CD14-positive monocyte (primary cell): ENCODE measurements at regions not wholly inside any gene's neighbourhood (a gene's known extent, or its start where the extent isn't known, plus 50 kb on each side); places are given as distances from the start of the nearest gene placed in this dataset.

ENCODE experiments used
- DNase-seq, 3 donors: peaks; one replicate each; pipeline ENCODE4 v3.0.0-alpha.2; 2011 to 2022
- H2AFZ ChIP-seq: 2 replicates; pipeline ENCODE4 v1.6.0; 2012; ENCODE audit warnings: mild to moderate bottlenecking, low read depth, low read length, inconsistent platforms; ENCODE audit not compliant: insufficient read depth, poor library complexity, severe bottlenecking
- H3K27ac ChIP-seq, 2 donors: 1 replicate in 1 of 2; 2 replicates in 1 of 2; pipeline ENCODE4 v1.5.1; 2012 to 2013; ENCODE audit warnings: low read length in 2 of 2, control low read depth in 1 of 2, inconsistent platforms in 1 of 2, low read depth in 1 of 2, mild to moderate bottlenecking in 1 of 2
- H3K27me3 ChIP-seq, 2 donors: one replicate each; pipeline versions ENCODE4 v1.6.0 to v1.6.1; 2011 to 2013; ENCODE audit warnings: low read length in 2 of 2; ENCODE audit not compliant: control insufficient read depth in 2 of 2, insufficient read depth in 2 of 2
- H3K36me3 ChIP-seq, 2 donors: replicated peaks in 1 of 2; 1 replicate in 1 of 2; 2 replicates in 1 of 2; pipeline versions ENCODE4 v1.5.1 to v1.6.1; 2012 to 2013; ENCODE audit warnings: low read length in 2 of 2, control low read depth in 1 of 2, inconsistent platforms in 1 of 2, mild to moderate bottlenecking in 1 of 2; ENCODE audit not compliant: insufficient read depth in 2 of 2, control insufficient read depth in 1 of 2
- H3K4me1 ChIP-seq, 2 donors: 1 replicate in 1 of 2; 2 replicates in 1 of 2; pipeline versions ENCODE4 v1.5.1 to v1.6.1; 2012 to 2013; ENCODE audit warnings: low read length in 2 of 2, control low read depth in 1 of 2, inconsistent platforms in 1 of 2, mild to moderate bottlenecking in 1 of 2, moderate library complexity in 1 of 2; ENCODE audit not compliant: insufficient read depth in 2 of 2, control insufficient read depth in 1 of 2
- H3K4me2 ChIP-seq: replicated peaks from 2 replicates; pipeline ENCODE3; 2012; ENCODE audit warnings: low read length, moderate library complexity, mild to moderate bottlenecking; ENCODE audit not compliant: poor library complexity, severe bottlenecking; ENCODE audit errors: extremely low read depth
- H3K4me3 ChIP-seq, 3 experiments: fragments of 200-600 bp in 1 of 3; sonication (generic) in 1 of 3; replicated peaks in 1 of 3; 1 replicate in 2 of 3; 2 replicates in 1 of 3; pipeline ENCODE4 v1.5.1; 2011 to 2013; ENCODE audit warnings: low read length in 3 of 3, mild to moderate bottlenecking in 3 of 3, control low read depth in 2 of 3, low read depth in 2 of 3, inconsistent platforms in 1 of 3, moderate library complexity in 1 of 3
- H3K79me2 ChIP-seq: 2 replicates; pipeline ENCODE4 v1.6.0; 2012; ENCODE audit warnings: mild to moderate bottlenecking, control low read depth, inconsistent platforms, low read length, moderate library complexity; ENCODE audit not compliant: insufficient read depth
- H3K9ac ChIP-seq: 2 replicates; pipeline ENCODE4 v1.6.0; 2017; ENCODE audit warnings: low read length, mild to moderate bottlenecking; ENCODE audit not compliant: insufficient read depth, poor library complexity, severe bottlenecking
- H3K9me3 ChIP-seq, 2 donors: replicated peaks in 1 of 2; 1 replicate in 1 of 2; 2 replicates in 1 of 2; pipeline versions ENCODE4 v1.5.1 to v1.6.1; 2012 to 2013; ENCODE audit warnings: low read length in 2 of 2, control low read depth in 1 of 2; ENCODE audit not compliant: control insufficient read depth in 1 of 2, insufficient read depth in 1 of 2
- H4K20me1 ChIP-seq: 2 replicates; pipeline ENCODE4 v1.6.0; 2012; ENCODE audit warnings: mild to moderate bottlenecking, low read length, control low read depth, moderate library complexity; ENCODE audit not compliant: insufficient read depth
- H3K27ac Mint-ChIP-seq, 7 donors: one replicate each; pipeline ENCODE4 v1.8.0; 2020; ENCODE audit warnings: mild to moderate bottlenecking in 7 of 7, mixed read lengths in 7 of 7, moderate library complexity in 6 of 7, inconsistent platforms in 2 of 7
- H3K27me3 Mint-ChIP-seq, 3 donors: one replicate each; pipeline ENCODE4 v1.8.0; 2021 to 2022; ENCODE audit warnings: low read depth in 3 of 3, mild to moderate bottlenecking in 3 of 3, mixed read lengths in 3 of 3, moderate library complexity in 3 of 3, inconsistent platforms in 1 of 3
- H3K36me3 Mint-ChIP-seq, 2 donors: one replicate each; pipeline ENCODE4 v1.8.0; 2020; ENCODE audit warnings: mixed read lengths in 2 of 2, inconsistent platforms in 1 of 2, mild to moderate bottlenecking in 1 of 2
- H3K4me1 Mint-ChIP-seq: one replicate; pipeline ENCODE4 v1.8.0; 2020; ENCODE audit warnings: mild to moderate bottlenecking, mixed read lengths
- H3K4me3 Mint-ChIP-seq, 2 donors: one replicate each; pipeline ENCODE4 v1.8.0; 2020; ENCODE audit warnings: mild to moderate bottlenecking in 2 of 2, mixed read lengths in 2 of 2, moderate library complexity in 1 of 2
- H3K9me3 Mint-ChIP-seq, 7 donors: one replicate each; pipeline ENCODE4 v1.8.0; 2020 to 2022; ENCODE audit warnings: mixed read lengths in 7 of 7, mild to moderate bottlenecking in 6 of 7, moderate library complexity in 6 of 7, inconsistent platforms in 2 of 7
- WGBS: methylation state at CpG from one replicate; pipeline ENCODE4 v1.1.5; 2013; ENCODE audit warnings: missing lambda C conversion rate; ENCODE audit not compliant: insufficient coverage; 5-methylcytosine and 5-hydroxymethylcytosine counted together
- intact Hi-C, 2 donors: fragments of 100-400 bp; cut with micrococcal nuclease; formaldehyde crosslinking; loops; one replicate each; pipeline versions ENCODE4 v1.15.0 to v1.15.1; 2023
- TF ChIP-seq, protein P1 (sequence below): fragments of 200-600 bp; IDR thresholded peaks from one replicate; pipeline ENCODE4 v1.8.0; 2022; ENCODE audit warnings: antibody characterized with exemption, mild to moderate bottlenecking

DNA sequence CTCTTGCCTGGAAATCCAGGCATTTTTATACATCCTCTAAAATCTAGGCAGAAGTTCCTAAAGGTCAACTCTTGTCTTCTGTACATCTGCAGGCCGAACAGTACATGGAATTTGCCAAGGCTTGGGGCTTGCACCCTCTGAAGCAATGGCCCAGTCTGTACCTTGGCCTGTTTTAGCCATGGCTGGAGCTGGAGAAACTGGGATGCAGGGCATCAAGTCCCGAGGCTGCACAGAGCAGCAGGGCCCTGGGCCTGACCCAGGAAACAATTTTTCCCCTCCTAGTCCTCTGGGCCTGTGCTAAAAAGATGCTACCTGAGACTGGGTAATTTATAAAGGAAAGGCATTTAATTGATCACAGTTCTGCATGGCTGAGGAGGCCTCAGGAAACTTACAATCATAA is 520.8 kb upstream of the MIR17HG start:
- Histone ChIP-seq H3K4me2 (no peak overlapping the region), H2AFZ (no peak overlapping the region), H3K36me3 (no peaks in the 10 kb centered on the region), H3K4me3 (no peak overlapping the region), H3K4me1 (no peaks in the 10 kb centered on the region), H4K20me1 (no peaks in the 10 kb centered on the region), H3K79me2 (no peaks in the 10 kb centered on the region), H3K9me3 (peaks cover 0 to 7% of the 10 kb centered on the region in 2 donors), H3K27ac (no peak overlapping the region), H3K27me3 (no peaks in the 10 kb centered on the region), H3K9ac (no peak overlapping the region)
- intact Hi-C loops, result no loop called here
- H3K4me3 Mint-ChIP-seq, result no peak overlapping the region
- peaks cover 0 to 27% (median 6%) of the 10 kb centered on the region in 7 donors for H3K9me3 Mint-ChIP-seq
- 80% methylated on average over 1 of the region's 2 CpGs for WGBS
- no peaks in the 10 kb centered on the region for H3K4me1 Mint-ChIP-seq
- TF ChIP-seq, protein P1, sequence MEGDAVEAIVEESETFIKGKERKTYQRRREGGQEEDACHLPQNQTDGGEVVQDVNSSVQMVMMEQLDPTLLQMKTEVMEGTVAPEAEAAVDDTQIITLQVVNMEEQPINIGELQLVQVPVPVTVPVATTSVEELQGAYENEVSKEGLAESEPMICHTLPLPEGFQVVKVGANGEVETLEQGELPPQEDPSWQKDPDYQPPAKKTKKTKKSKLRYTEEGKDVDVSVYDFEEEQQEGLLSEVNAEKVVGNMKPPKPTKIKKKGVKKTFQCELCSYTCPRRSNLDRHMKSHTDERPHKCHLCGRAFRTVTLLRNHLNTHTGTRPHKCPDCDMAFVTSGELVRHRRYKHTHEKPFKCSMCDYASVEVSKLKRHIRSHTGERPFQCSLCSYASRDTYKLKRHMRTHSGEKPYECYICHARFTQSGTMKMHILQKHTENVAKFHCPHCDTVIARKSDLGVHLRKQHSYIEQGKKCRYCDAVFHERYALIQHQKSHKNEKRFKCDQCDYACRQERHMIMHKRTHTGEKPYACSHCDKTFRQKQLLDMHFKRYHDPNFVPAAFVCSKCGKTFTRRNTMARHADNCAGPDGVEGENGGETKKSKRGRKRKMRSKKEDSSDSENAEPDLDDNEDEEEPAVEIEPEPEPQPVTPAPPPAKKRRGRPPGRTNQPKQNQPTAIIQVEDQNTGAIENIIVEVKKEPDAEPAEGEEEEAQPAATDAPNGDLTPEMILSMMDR, result no peak
- H3K27me3 Mint-ChIP-seq, result peaks cover 0 to 1% (median 0%) of the 10 kb centered on the region in 3 donors
- DNase-seq, result no peak
- H3K27ac Mint-ChIP-seq, result no peak overlapping the region
- no peaks in the 10 kb centered on the region for H3K36me3 Mint-ChIP-seq

DNA sequence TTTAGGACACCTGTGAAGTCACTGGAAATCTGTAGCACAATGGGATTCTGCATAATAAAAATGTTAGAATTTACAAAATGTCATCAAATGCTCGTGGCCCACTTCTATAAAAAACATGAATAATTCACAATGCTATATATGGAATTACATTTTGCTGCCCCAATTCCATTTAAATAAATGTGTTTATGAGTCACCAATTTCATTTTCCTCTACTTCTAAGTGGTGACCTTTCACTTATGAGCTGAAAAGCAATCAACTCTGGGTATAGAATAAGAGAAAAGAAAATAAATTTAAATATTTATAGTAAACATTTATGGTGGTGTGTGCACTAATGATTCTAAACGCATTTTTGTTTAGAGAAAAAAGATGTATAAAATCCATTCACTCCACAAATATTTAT is 516.7 kb upstream of the MIR17HG start:
- peaks cover 7% of the 10 kb centered on the region for H3K4me1 Mint-ChIP-seq
- Histone ChIP-seq H3K4me3 (no peak overlapping the region), H4K20me1 (no peaks in the 10 kb centered on the region), H3K9ac (no peak overlapping the region), H3K27me3 (no peaks in the 10 kb centered on the region), H3K79me2 (no peaks in the 10 kb centered on the region), H3K4me1 (peaks cover 5 to 7% of the 10 kb centered on the region in 2 donors), H3K9me3 (peaks cover 0 to 7% of the 10 kb centered on the region in 2 donors), H2AFZ (no peak overlapping the region), H3K27ac (no peak overlapping the region), H3K36me3 (no peaks in the 10 kb centered on the region), H3K4me2 (no peak overlapping the region)
- no peaks in the 10 kb centered on the region for H3K36me3 Mint-ChIP-seq
- H3K27ac Mint-ChIP-seq, result no peak overlapping the region
- intact Hi-C loops, result no loop called here
- DNase-seq, result no peak
- WGBS, result no CpG with 5 or more reads among the region's 2 CpGs
- peaks cover 0 to 1% (median 0%) of the 10 kb centered on the region in 3 donors for H3K27me3 Mint-ChIP-seq
- no peak overlapping the region for H3K4me3 Mint-ChIP-seq
- TF ChIP-seq, protein P1, result no peak
- peaks cover 0 to 19% (median 5%) of the 10 kb centered on the region in 7 donors for H3K9me3 Mint-ChIP-seq
